PC-9 (cell line): ENCODE measurements at regions not wholly inside any gene's neighbourhood (a gene's known extent, or its start where the extent isn't known, plus 50 kb on each side); places are given as distances from the start of the nearest gene placed in this dataset.

Source experiments
- BruUV-seq: library from RNA; stranded (reverse); fragments of 400-500 nt; replicated peaks from 2 replicates; lab custom pipeline; 2021; lab: Mats Ljungman, UMichigan
- CTCF ChIA-PET: fragments of 300-600 bp; sonication (Branson Sonifier 250); formaldehyde crosslinking; loops from one replicate; lab custom pipeline; 2022; ENCODE audit warnings: antibody characterized with exemption; lab: Charles Lee
- POLR2A ChIA-PET: fragments of 300-600 bp; sonication (Branson Sonifier 250); formaldehyde crosslinking; loops from one replicate; lab custom pipeline; 2022; ENCODE audit warnings: antibody characterized with exemption; ENCODE audit not compliant: unreplicated experiment; lab: Charles Lee
- DNase-seq, 2 experiments: peaks; one replicate each; pipeline versions ENCODE4 v3.0.0 to v3.0.0-alpha.2; 2015 to 2022; ENCODE audit warnings: mixed read lengths in 1 of 2
- H2AFZ ChIP-seq: fragments of 200-600 bp; sonication (generic); 2 replicates; pipeline ENCODE4 v1.8.1; 2017; ENCODE audit warnings: antibody characterized with exemption
- H3F3A ChIP-seq: fragments of 200-600 bp; sonication (generic); 2 replicates; pipeline ENCODE4 v1.8.1; 2017; ENCODE audit warnings: antibody characterized with exemption, mild to moderate bottlenecking, low read depth; ENCODE audit not compliant: insufficient read depth
- H3K27ac ChIP-seq: fragments of 200-600 bp; sonication (generic); 2 replicates; pipeline ENCODE4 v1.6.1; 2016; ENCODE audit warnings: mixed run types
- H3K27me3 ChIP-seq: fragments of 200-600 bp; sonication (generic); 2 replicates; pipeline ENCODE4 v1.6.1; 2016; ENCODE audit warnings: low read depth, mixed run types; ENCODE audit not compliant: insufficient read depth
- H3K36me3 ChIP-seq: fragments of 200-600 bp; sonication (generic); 2 replicates; pipeline ENCODE4 v1.6.1; 2016; ENCODE audit warnings: low read depth, mixed run types
- H3K4me1 ChIP-seq: fragments of 200-600 bp; sonication (generic); replicated peaks from 2 replicates; pipeline ENCODE4 v1.6.1; 2016; ENCODE audit warnings: mixed run types; ENCODE audit not compliant: insufficient read depth
- H3K4me2 ChIP-seq: fragments of 200-600 bp; sonication (generic); 2 replicates; pipeline ENCODE4 v1.6.1; 2017; ENCODE audit warnings: mixed run types
- H3K4me3 ChIP-seq: fragments of 200-600 bp; sonication (generic); 2 replicates; pipeline ENCODE4 v1.6.1; 2016; ENCODE audit warnings: mixed run types
- H3K79me2 ChIP-seq: fragments of 200-600 bp; sonication (generic); 2 replicates; pipeline ENCODE4 v1.6.1; 2017; ENCODE audit warnings: low read depth, mixed run types
- H3K9me2 ChIP-seq: fragments of 200-600 bp; sonication (generic); 2 replicates; pipeline ENCODE4 v1.8.1; 2017; ENCODE audit warnings: mild to moderate bottlenecking; ENCODE audit not compliant: insufficient read depth
- H3K9me3 ChIP-seq: fragments of 200-600 bp; sonication (generic); 2 replicates; pipeline ENCODE4 v1.8.1; 2016; ENCODE audit warnings: low read depth; ENCODE audit not compliant: insufficient read depth
- H4K20me1 ChIP-seq: fragments of 200-600 bp; sonication (generic); 2 replicates; pipeline ENCODE4 v1.8.1; 2017; ENCODE audit not compliant: insufficient read depth
- EZH2 ChIP-seq: fragments of 200-600 bp; sonication (generic); IDR thresholded peaks from 2 replicates; pipeline ENCODE4 v1.8.0; 2017; ENCODE audit warnings: antibody characterized with exemption, low read depth
- intact Hi-C: fragments of 100-400 bp; cut with micrococcal nuclease; formaldehyde crosslinking; loops from one replicate; pipeline ENCODE4 v1.10.0; 2022; ENCODE audit not compliant: unreplicated experiment
- TF ChIP-seq, protein P1 (sequence below): fragments of 200-600 bp; sonication (generic); conservative IDR thresholded peaks from 2 replicates; pipeline ENCODE4 v1.6.1; 2017; ENCODE audit warnings: mixed run types, antibody characterized with exemption, mild to moderate bottlenecking, moderate library complexity

DNA sequence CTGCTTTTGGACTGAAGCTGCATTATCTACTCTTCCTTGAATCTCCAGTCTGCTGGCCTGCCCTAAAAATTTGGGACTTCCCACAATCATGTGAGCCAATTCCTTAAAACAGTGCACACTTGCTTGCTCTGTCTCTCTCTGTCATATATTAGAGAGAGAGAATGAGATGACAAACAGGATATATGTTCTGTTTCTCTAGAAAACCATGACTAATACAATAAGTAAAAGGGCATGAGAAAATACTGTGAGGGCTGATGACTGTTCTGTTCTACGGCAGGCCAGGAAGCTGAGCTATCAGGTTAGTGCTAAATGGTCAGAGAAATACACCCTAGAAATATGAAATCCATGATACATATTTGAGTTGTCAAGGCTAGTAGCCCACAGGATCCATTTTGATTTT, 1896.8 kb upstream of the CELF4 start:
- H4K20me1 ChIP-seq = no peaks in the 10 kb centered on the region
- H3F3A ChIP-seq = no peaks in the 10 kb centered on the region
- TF ChIP-seq EZH2 = no peak
- TF ChIP-seq, protein P1, sequence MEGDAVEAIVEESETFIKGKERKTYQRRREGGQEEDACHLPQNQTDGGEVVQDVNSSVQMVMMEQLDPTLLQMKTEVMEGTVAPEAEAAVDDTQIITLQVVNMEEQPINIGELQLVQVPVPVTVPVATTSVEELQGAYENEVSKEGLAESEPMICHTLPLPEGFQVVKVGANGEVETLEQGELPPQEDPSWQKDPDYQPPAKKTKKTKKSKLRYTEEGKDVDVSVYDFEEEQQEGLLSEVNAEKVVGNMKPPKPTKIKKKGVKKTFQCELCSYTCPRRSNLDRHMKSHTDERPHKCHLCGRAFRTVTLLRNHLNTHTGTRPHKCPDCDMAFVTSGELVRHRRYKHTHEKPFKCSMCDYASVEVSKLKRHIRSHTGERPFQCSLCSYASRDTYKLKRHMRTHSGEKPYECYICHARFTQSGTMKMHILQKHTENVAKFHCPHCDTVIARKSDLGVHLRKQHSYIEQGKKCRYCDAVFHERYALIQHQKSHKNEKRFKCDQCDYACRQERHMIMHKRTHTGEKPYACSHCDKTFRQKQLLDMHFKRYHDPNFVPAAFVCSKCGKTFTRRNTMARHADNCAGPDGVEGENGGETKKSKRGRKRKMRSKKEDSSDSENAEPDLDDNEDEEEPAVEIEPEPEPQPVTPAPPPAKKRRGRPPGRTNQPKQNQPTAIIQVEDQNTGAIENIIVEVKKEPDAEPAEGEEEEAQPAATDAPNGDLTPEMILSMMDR = no peak
- no peak for DNase-seq
- H3K79me2 ChIP-seq = no peaks in the 10 kb centered on the region
- ChIA-PET POLR2A (no interaction called here), CTCF (no interaction called here)
- no peak overlapping the region for H3K4me2 ChIP-seq
- H3K9me3 ChIP-seq = no peaks in the 10 kb centered on the region
- H3K9me2 ChIP-seq = no peaks in the 10 kb centered on the region
- intact Hi-C loops = no loop called here
- H2AFZ ChIP-seq = no peak overlapping the region
- no TSS peak for BruUV-seq
- no peaks in the 10 kb centered on the region for H3K27me3 ChIP-seq
- H3K36me3 ChIP-seq = no peaks in the 10 kb centered on the region
- H3K4me1 ChIP-seq = no peaks in the 10 kb centered on the region
- H3K4me3 ChIP-seq = no peak overlapping the region
- H3K27ac ChIP-seq = no peak overlapping the region

DNA sequence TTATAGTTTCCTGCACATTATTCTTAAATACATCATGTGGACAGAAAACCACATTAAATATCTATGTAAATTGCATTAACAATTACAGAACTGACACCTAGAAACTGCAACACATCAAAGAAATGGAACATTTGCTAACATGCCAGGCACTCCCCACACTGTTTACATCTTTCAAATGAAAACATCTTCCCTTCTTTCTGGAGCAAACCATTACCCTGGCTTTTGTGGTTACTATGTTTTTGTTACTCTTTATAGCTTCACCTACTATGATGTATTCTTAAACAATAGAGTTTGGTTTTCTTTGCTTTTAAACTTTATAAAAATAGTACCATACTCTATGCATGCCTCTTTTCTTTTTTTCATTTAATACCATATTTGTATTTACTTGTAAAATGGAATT, 1894.5 kb upstream of the CELF4 start:
- H2AFZ ChIP-seq = no peak overlapping the region
- DNase-seq = no peak
- H3K9me2 ChIP-seq = no peaks in the 10 kb centered on the region
- H3K36me3 ChIP-seq = no peaks in the 10 kb centered on the region
- no peak overlapping the region for H3K4me2 ChIP-seq
- no peak overlapping the region for H3K4me3 ChIP-seq
- CTCF ChIA-PET = no interaction called here
- no peaks in the 10 kb centered on the region for H3K27me3 ChIP-seq
- no peak overlapping the region for H3K27ac ChIP-seq
- no peaks in the 10 kb centered on the region for H3K79me2 ChIP-seq
- no peaks in the 10 kb centered on the region for H3F3A ChIP-seq
- no peaks in the 10 kb centered on the region for H3K9me3 ChIP-seq
- TF ChIP-seq, protein P1 = no peak
- no peak for TF ChIP-seq EZH2
- no peaks in the 10 kb centered on the region for H3K4me1 ChIP-seq
- intact Hi-C loops = no loop called here
- H4K20me1 ChIP-seq = no peaks in the 10 kb centered on the region
- BruUV-seq = no TSS peak
- POLR2A ChIA-PET = no interaction called here

DNA sequence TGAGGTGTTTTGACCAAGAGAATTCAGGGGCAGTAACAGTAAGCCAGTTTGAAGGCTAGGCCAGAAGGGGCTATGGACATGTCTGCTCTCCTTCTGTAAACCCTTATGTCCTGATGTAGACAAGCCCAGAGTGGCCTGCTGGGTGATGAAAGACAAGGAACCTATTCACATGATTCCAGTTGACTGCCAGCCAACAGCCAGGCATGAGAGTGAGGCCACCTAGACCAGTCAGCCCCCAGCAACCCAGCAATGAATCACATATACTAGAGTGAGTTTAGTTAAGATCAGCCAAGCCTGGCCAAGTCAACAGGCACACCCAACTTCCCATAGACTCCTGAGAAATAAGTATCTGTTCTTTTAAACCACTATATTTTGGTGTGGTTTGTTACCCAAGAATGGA, 1889.7 kb upstream of the CELF4 start:
- Histone ChIP-seq H3F3A (no peaks in the 10 kb centered on the region), H3K36me3 (no peaks in the 10 kb centered on the region), H3K4me1 (no peaks in the 10 kb centered on the region), H3K27ac (no peak overlapping the region), H3K4me3 (no peak overlapping the region), H3K9me2 (no peaks in the 10 kb centered on the region), H3K79me2 (no peaks in the 10 kb centered on the region), H4K20me1 (no peaks in the 10 kb centered on the region), H3K9me3 (no peaks in the 10 kb centered on the region), H3K27me3 (no peaks in the 10 kb centered on the region), H2AFZ (no peak overlapping the region), H3K4me2 (no peak overlapping the region)
- peak in 1 of 2 experiments; percentile 10 for DNase-seq
- ChIA-PET CTCF (no interaction called here), POLR2A (no interaction called here)
- intact Hi-C loops = no loop called here
- BruUV-seq = no TSS peak
- TF ChIP-seq, protein P1 = no peak
- no peak for TF ChIP-seq EZH2
